ENCODE measurements at regions not wholly inside any gene's neighbourhood (a gene's known extent, or its start where the extent isn't known, plus 50 kb on each side); places are given as distances from the start of the nearest gene placed in this dataset.

DNA sequence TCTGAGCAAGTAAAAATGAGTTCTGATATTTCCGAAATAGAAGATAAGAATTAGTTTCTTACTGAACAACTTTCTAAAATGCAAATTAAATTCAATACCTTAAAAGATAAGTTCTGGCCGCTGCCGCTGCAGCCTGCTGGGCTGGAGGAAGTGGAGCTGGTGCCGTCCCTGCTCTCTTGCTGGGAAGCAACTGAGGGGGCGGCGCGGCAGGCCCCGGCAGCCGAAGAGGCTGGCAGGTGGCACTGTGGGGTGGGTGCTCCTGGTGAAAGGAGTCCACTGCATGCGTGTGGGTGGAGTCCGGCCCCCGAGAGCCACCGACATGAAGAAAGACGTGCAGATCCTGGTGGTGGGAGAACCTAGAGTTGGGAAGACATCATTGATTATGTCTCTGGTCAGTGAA lies 89.5 kb upstream of the ZNF519 start:
- TF ChIP-seq POLR2A (IDR thresholded peaks at IDR 0.05) (no peak), CTCF (IDR thresholded peaks at IDR 0.05) (no peak)
